Skeletal muscle satellite cell (primary cell): ENCODE measurements at regions not wholly inside any gene's neighbourhood (a gene's known extent, or its start where the extent isn't known, plus 50 kb on each side); places are given as distances from the start of the nearest gene placed in this dataset.

ENCODE experiments used
- H3K27me3 ChIP-seq: 2 replicates; pipeline ENCODE4 v1.7.0; 2013; ENCODE audit warnings: low read length; ENCODE audit not compliant: control insufficient read depth, insufficient read depth
- H3K36me3 ChIP-seq: 2 replicates; pipeline ENCODE4 v1.7.0; 2013; ENCODE audit warnings: mild to moderate bottlenecking, control low read depth, low read length; ENCODE audit not compliant: insufficient read depth
- H3K4me1 ChIP-seq: 2 replicates; pipeline ENCODE4 v1.7.0; 2013; ENCODE audit warnings: low read length; ENCODE audit not compliant: control insufficient read depth, insufficient read depth
- H3K4me2 ChIP-seq: 2 replicates; pipeline ENCODE4 v1.7.0; 2013; ENCODE audit warnings: mild to moderate bottlenecking, low read length
- H3K4me3 ChIP-seq: 2 replicates; pipeline ENCODE4 v1.7.0; 2013; ENCODE audit warnings: low read length
- H3K9ac ChIP-seq: 2 replicates; pipeline ENCODE4 v1.7.0; 2013; ENCODE audit warnings: mild to moderate bottlenecking, low read depth, low read length, moderate library complexity
- H3K9me3 ChIP-seq: replicated peaks from 2 replicates; pipeline ENCODE4 v1.7.0; 2013; ENCODE audit warnings: mild to moderate bottlenecking, control low read depth, low read length

DNA sequence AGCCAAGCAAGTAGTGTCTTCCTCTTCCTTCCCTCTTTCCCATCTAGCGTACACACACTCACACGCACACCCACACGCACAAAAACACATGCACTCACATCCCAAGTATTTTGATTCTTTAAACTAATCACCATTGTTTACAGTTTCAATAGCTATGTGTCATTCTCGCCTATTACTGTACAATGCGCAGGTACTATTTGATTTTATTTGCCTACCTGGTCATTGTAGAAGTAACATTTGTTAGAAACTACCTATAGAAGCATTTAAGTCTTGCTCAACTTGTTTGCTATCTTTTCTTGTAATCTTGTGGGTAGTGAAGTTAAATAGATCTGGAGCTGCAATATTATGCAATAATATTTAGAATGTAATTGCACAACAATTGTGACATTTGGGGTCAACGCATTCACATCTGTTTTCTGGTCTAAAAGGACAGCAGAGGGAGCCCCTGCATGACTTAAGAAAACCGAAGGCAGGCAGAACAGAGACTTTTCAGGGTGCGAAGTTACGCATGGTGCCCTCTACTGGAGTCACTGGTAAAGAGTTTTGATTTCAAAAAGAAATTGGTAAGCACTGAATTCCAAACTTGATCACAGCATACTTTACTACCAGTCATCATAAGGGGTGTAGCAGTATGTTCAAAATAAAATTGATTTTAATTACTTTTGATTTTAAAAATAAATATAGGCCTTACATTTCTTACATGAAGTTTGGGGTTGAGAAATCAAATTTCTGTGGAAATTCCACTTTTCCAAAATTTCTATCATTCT is 503.3 kb upstream of the FAM241A start:
- H3K4me3 ChIP-seq, result no peak overlapping the region
- no peak overlapping the region for H3K9ac ChIP-seq
- H3K4me1 ChIP-seq, result peaks cover 18% of the 10 kb centered on the region
- H3K9me3 ChIP-seq, result no peaks in the 10 kb centered on the region
- no peaks in the 10 kb centered on the region for H3K36me3 ChIP-seq
- no peak overlapping the region for H3K4me2 ChIP-seq
- H3K27me3 ChIP-seq, result no peaks in the 10 kb centered on the region

DNA sequence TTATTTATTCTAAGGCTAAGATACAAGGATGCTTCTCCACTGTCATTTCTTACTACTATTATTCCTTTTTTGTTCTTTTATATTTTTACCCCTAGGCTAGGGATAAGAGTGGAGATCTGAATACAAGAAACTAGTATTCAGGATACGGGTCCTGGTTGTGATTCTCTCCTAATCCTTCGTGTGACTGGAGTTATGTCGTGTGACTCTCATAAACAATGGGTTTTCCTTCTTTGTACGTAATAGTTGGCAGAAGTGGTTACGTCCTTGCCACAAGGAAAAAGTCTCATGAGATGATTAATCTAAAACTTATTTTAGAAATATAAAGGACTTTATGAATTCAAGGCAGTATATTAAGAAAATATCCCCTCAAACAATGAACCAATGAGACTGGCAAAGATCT is 497.2 kb upstream of the FAM241A start:
- Histone ChIP-seq H3K27me3 (no peaks in the 10 kb centered on the region), H3K4me1 (no peaks in the 10 kb centered on the region), H3K36me3 (no peaks in the 10 kb centered on the region), H3K4me3 (no peak overlapping the region), H3K9me3 (no peaks in the 10 kb centered on the region), H3K4me2 (no peak overlapping the region), H3K9ac (no peak overlapping the region)

DNA sequence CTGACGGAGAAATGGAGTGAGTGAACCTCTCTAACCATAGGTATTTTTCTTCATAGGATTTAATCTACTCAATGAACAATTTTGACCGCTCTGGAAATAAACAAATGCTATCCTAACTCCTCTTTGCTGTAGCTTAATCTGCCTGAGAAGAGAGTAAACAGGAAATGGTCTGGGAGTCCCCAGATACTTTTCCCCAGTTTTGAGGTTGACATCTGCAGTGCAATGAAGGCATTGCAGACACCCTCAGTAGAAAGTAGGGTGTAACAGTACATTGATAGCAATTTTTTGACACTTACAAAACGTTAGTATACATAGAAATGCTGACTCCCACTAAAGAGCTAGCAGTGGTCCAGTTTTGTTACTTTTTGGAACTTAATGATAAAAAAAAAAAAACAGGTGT is 495.9 kb upstream of the FAM241A start:
- Histone ChIP-seq H3K4me1 (no peaks in the 10 kb centered on the region), H3K9me3 (no peaks in the 10 kb centered on the region), H3K36me3 (no peaks in the 10 kb centered on the region), H3K4me3 (no peak overlapping the region), H3K27me3 (no peaks in the 10 kb centered on the region), H3K4me2 (no peak overlapping the region), H3K9ac (no peak overlapping the region)

DNA sequence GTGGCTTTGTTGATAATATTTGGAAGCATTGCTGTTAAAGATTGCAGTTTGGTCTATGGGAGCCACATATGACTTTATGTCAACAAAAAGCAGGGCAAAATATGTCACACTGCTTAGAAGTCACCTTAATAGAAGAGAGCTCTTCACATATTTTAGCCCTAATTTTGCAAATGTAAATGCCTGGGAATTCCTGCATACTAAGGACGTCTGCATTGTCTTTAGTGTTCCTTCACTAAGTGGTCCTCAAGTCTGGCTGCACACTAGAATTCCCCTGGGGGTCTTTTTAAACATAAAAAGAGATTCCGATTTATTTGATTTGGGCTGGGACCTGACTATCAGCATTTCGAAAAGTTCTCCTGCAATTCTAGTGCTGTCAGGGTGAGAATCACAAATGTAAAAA is 495.1 kb upstream of the FAM241A start:
- no peak overlapping the region for H3K4me2 ChIP-seq
- H3K4me1 ChIP-seq, result no peaks in the 10 kb centered on the region
- H3K9me3 ChIP-seq, result no peaks in the 10 kb centered on the region
- no peak overlapping the region for H3K9ac ChIP-seq
- no peaks in the 10 kb centered on the region for H3K36me3 ChIP-seq
- no peaks in the 10 kb centered on the region for H3K27me3 ChIP-seq
- H3K4me3 ChIP-seq, result no peak overlapping the region

DNA sequence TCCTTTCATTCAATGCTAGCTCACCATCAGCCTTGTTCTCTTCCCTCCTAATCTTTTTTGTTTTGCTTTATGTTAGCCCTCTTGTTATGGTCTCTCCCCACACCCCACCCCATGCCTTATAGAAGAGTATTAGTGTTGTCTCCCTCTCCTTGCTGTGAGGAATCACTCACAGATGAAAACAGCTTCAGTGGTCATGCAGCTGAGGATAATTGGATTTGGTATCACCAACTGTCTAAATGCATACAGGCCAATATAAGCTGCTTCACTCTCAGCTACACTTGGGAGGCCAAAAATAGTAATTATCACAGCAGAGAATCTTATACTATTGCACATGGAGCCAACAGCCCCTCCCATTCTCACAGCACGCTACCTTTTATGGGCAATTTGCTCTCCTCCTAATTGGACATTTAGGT is 494.6 kb upstream of the FAM241A start:
- Histone ChIP-seq H3K9ac (no peak overlapping the region), H3K4me3 (no peak overlapping the region), H3K4me2 (no peak overlapping the region), H3K27me3 (no peaks in the 10 kb centered on the region), H3K36me3 (no peaks in the 10 kb centered on the region), H3K4me1 (no peaks in the 10 kb centered on the region), H3K9me3 (no peaks in the 10 kb centered on the region)

DNA sequence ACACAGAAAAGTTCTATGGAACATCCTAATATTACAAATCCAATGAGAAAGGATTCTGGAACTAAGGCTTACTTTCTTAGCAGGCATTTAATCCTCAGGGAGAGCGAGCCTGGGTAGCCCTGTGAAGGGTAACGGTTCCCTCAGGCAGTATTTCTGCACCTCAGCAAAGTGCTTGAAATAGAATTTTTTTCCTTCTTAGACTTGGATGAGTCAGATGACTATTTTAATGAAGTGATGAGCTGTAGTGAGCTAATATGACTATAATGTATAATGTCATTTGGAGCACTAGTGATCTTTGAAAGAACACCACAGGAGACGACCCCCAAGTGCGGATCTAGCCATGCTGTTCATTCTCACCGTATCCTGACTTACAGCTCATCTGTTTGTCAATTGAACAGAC is 493.0 kb upstream of the FAM241A start:
- no peaks in the 10 kb centered on the region for H3K4me1 ChIP-seq
- H3K9ac ChIP-seq, result no peak overlapping the region
- no peaks in the 10 kb centered on the region for H3K27me3 ChIP-seq
- no peaks in the 10 kb centered on the region for H3K9me3 ChIP-seq
- H3K36me3 ChIP-seq, result no peaks in the 10 kb centered on the region
- no peak overlapping the region for H3K4me2 ChIP-seq
- no peak overlapping the region for H3K4me3 ChIP-seq

DNA sequence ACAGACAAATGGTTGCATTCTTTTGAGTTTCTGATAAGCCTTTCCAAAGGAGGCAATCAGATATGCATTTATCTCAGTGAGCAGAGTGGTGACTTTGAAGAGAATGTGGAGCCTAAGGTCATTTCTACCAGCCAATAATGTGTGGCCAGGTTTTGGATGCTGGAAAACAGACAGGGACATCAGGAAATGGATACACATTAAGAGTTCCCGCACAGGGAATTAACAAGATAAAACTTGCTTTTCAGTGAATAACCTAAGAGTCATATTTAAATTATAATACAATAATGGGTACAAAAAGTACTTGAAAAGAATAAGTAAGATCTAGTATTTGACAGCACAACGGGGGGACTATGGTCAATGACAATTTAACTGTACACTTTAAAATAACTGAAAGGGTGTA is 492.3 kb upstream of the FAM241A start:
- Histone ChIP-seq H3K27me3 (no peaks in the 10 kb centered on the region), H3K9ac (no peak overlapping the region), H3K4me1 (no peaks in the 10 kb centered on the region), H3K9me3 (no peaks in the 10 kb centered on the region), H3K4me2 (no peak overlapping the region), H3K36me3 (no peaks in the 10 kb centered on the region), H3K4me3 (no peak overlapping the region)

DNA sequence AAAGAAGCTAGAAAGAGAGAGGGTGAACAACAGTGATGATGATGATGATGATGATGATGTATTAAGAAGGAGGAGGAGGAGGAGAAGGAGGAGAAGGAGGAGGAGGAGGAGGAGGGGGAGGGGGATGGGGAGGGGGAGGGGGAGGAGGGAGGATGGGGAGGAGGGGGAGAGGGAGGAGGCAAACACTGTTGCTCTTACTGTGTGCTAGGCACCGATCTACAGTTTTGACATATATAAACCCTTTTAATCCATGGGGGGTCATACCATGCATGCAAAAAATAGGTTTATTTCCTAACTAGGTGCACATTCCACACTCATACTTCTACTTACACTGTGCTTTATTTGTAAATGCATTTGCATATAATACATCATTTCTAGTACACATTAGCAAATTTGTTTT is 482.8 kb upstream of the FAM241A start:
- Histone ChIP-seq H3K36me3 (no peaks in the 10 kb centered on the region), H3K4me1 (no peaks in the 10 kb centered on the region), H3K9me3 (no peaks in the 10 kb centered on the region), H3K4me3 (no peak overlapping the region), H3K27me3 (no peaks in the 10 kb centered on the region), H3K4me2 (no peak overlapping the region), H3K9ac (no peak overlapping the region)

DNA sequence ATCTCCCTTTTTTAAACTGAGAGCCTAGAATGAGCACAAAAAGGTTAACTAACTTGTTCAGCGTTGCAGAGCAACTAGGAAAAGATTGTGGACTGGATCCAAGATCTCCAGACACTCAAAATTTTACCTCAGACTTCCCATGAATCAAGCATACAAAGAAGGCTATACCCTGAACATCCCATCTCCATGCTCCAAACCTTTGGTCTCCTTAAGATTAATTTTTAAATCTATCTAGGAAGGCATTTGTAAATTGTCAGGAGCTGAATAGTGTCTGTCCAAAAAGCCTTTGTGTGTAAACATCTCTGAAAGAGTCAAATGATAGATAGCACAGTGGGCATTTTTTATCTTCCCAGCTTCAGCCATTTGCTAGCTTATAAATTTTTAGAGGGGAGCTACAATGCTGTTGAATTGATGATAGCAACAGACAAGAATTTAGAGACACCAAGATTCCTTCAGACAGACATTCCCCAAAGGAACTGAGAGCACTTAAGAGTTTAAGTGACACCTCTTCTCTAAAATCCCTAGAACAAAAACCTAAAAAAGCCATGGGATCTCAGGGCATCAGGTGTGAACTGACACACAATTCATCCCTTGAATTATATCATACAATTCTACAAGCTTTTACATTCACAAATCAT is 480.8 kb upstream of the FAM241A start:
- H3K9ac ChIP-seq, result no peak overlapping the region

DNA sequence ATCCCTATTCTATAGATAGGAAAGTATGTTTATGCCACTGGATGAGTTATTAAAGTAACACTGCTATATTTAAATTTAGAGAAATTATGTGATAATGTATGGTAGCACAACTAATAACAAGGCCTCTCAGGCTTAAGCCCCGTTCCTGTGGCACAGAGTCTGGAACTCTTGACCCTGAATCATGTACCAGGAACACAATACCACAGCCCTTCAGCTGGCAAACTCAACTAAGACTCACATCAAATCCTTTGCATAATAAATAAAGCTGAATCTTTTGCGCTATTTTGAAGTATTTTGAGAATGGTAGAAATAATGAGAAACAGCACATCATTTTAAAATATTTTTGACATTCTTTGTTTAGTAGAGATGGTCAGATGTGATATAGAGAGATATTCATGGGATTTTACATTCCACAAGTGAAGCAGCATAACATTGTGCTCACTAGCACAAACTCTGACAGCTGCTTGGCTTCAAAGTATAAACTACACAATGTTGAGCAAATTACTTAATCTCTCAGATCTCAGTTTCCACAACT is 478.4 kb upstream of the FAM241A start:
- H3K36me3 ChIP-seq, result no peaks in the 10 kb centered on the region
- no peak overlapping the region for H3K4me2 ChIP-seq
- H3K9ac ChIP-seq, result no peak overlapping the region
- H3K9me3 ChIP-seq, result no peaks in the 10 kb centered on the region
- no peaks in the 10 kb centered on the region for H3K4me1 ChIP-seq
- no peaks in the 10 kb centered on the region for H3K27me3 ChIP-seq
- no peak overlapping the region for H3K4me3 ChIP-seq

More for the DNA sequence above, 480.8 kb upstream of the FAM241A start:
- H3K36me3 ChIP-seq, result no peaks in the 10 kb centered on the region
- H3K4me3 ChIP-seq, result no peak overlapping the region
- no peak overlapping the region for H3K4me2 ChIP-seq
- H3K4me1 ChIP-seq, result no peaks in the 10 kb centered on the region
- H3K27me3 ChIP-seq, result no peaks in the 10 kb centered on the region
- no peaks in the 10 kb centered on the region for H3K9me3 ChIP-seq

DNA sequence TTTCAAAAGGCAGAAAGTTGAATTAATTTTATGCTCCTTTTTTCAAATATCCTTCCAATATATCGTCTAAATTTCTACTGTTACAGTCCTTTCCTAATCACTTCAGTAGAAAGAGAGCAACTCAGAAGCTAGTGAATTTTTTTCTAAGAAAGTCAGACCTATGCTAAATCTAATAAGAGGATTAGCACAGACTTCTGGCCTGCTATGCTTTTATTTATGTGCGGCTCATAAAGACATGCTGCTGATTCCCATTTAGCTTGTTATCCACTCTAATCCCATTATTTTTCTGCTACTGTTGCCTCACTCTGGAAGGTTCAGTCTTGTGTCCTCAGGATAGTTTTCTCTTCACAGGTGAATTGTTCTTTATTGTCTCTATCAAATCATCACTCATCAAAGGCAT is 473.5 kb upstream of the FAM241A start:
- Histone ChIP-seq H3K27me3 (no peaks in the 10 kb centered on the region), H3K9me3 (no peaks in the 10 kb centered on the region), H3K36me3 (no peaks in the 10 kb centered on the region), H3K4me1 (no peaks in the 10 kb centered on the region), H3K9ac (no peak overlapping the region), H3K4me2 (no peak overlapping the region), H3K4me3 (no peak overlapping the region)

DNA sequence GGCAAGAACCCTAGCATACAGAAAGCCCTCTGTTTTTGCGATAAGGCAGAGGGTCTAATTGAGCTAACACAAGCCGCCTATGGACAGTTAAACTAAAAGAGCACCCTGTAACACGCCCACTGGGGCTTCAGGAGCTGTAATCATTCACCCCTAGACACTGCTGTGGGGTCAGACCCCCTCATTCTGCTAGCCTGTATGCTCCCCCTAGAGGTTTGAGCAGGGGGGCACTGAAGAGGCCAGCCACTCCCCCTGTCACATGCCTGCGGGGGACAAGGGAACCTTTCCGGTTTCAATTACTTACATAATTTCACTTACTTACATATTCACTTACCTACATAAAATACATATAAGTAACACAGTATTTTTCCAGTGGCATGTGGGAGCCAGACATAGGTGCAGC is 469.5 kb upstream of the FAM241A start:
- Histone ChIP-seq H3K4me3 (no peak overlapping the region), H3K36me3 (no peaks in the 10 kb centered on the region), H3K4me2 (no peak overlapping the region), H3K9ac (no peak overlapping the region), H3K27me3 (no peaks in the 10 kb centered on the region), H3K9me3 (no peaks in the 10 kb centered on the region), H3K4me1 (no peaks in the 10 kb centered on the region)
